VCaP (cell line): ENCODE measurements at regions not wholly inside any gene's neighbourhood (a gene's known extent, or its start where the extent isn't known, plus 50 kb on each side); places are given as distances from the start of the nearest gene placed in this dataset.

Experiments used
- H3K27ac ChIP-seq: fragments of 450-650 bp; 2 replicates; pipeline ENCODE4 v1.5.1; 2017
- TF ChIP-seq, protein P1 (sequence below): fragments of 450-650 bp; conservative IDR thresholded peaks from 2 replicates; pipeline ENCODE4 v1.5.1; 2017; ENCODE audit warnings: mild to moderate bottlenecking, moderate library complexity

DNA sequence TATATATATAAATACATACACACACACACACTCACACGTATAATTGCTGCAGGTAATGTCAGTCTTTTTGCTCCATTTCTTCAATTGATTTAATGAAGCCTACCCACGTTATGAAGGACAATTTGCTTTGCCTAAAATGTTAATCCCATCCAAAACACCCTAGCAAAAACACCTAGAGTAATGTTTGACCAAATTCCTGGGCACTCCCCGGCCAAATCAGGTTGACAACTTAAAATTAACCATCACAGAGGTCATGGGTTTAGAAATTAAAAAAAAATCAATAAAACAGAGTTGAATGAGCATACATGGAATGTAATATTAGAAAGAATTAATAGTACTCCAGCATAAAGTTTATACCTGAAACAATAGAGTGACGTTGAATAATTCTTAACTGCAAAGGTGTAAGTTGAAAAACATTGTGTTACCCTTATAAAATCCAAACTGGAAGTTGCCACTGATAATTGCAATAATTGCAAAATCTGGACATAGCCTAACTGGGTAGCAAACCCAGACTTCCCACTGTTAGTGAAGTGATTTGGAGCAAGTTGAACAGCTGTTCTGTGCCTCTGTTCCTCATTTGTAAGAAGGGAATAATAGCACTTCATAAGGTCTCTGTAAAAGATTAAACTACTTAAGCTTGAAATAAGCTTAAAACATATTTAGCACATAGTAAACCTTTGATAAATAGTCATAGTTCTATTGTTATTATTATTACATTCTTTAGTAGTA lies 2120.5 kb downstream of the PCDH7 start:
- TF ChIP-seq, protein P1, sequence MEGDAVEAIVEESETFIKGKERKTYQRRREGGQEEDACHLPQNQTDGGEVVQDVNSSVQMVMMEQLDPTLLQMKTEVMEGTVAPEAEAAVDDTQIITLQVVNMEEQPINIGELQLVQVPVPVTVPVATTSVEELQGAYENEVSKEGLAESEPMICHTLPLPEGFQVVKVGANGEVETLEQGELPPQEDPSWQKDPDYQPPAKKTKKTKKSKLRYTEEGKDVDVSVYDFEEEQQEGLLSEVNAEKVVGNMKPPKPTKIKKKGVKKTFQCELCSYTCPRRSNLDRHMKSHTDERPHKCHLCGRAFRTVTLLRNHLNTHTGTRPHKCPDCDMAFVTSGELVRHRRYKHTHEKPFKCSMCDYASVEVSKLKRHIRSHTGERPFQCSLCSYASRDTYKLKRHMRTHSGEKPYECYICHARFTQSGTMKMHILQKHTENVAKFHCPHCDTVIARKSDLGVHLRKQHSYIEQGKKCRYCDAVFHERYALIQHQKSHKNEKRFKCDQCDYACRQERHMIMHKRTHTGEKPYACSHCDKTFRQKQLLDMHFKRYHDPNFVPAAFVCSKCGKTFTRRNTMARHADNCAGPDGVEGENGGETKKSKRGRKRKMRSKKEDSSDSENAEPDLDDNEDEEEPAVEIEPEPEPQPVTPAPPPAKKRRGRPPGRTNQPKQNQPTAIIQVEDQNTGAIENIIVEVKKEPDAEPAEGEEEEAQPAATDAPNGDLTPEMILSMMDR = no peak
- no peak overlapping the region for H3K27ac ChIP-seq

DNA sequence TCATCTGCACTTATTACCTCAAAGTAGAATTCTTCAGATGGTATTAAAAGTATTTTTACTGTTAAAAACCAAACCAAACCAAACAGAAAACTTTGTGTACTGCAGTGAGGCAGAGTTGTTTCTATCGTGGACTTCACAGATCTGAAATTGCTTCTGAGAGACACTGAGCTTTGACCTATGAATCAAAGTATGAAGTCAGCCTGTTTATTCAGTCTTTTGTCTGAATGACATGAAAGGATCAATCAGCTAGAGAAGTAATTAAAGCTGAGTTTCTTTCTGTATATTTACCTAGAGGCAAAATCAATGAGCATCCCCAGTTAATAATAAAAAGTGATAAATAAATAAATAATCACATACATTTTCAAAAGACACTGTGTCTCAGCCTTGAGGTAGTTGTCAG lies 2121.0 kb downstream of the PCDH7 start:
- TF ChIP-seq, protein P1 = no peak
- no peak overlapping the region for H3K27ac ChIP-seq

DNA sequence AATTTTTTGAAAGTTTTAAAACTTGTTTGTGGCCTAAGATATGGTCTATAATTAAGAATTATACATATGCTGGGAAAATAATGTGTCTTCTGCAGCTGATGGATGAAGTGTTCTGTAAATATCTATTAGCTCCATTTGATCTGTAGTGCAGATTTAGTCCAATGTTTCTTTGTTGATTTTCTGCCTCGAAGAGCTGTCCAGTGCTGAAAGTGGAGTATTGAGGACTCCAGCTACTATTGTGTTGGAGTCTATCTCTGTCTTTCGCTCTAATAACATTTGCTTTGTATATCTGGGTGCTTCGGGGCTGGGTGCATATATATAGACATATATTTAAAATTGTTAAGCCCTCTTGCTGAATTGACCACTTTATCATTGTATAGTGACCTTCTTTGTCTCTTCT lies 2127.3 kb downstream of the PCDH7 start:
- TF ChIP-seq, protein P1 = no peak

DNA sequence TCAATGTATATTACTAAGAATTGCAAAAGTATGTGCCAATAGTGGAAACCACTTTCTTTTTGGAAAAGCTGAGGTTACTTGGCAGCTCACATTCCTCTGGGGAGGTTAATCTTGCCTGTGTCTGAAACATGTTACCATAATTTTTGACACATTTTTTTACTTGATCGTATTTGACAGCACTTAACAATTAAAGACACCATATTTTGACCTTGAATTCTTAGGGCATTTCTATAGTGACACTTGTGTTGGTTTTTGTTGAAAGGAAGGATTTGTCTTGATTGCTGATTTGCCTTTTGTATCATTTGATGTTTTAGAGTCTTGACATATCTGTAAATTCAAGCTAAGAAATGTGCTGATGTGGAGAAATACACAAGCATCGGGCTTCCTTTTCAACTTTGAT lies 2135.5 kb downstream of the PCDH7 start:
- TF ChIP-seq, protein P1 = no peak
- no peak overlapping the region for H3K27ac ChIP-seq

More for the DNA sequence above, 2127.3 kb downstream of the PCDH7 start:
- H3K27ac ChIP-seq = no peak overlapping the region

DNA sequence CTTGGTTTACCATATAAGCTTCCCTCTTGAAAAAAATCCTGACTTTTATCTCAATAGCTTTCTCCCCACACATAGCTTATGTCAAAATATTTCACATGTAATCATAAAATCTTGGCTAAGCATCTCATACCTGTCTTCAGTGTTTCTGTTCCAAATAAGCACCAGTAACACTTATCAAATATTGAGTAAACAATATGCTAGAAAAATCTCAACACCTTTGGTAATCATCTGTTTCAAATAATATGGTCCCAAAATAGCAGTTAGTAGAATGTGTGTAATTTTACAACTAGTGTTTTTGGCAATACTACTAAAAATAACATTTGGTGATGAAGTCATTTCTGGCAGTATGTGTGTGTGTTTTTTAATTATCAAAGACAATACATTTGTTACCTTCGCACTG lies 2138.2 kb downstream of the PCDH7 start:
- H3K27ac ChIP-seq = no peak overlapping the region
- TF ChIP-seq, protein P1 = no peak

DNA sequence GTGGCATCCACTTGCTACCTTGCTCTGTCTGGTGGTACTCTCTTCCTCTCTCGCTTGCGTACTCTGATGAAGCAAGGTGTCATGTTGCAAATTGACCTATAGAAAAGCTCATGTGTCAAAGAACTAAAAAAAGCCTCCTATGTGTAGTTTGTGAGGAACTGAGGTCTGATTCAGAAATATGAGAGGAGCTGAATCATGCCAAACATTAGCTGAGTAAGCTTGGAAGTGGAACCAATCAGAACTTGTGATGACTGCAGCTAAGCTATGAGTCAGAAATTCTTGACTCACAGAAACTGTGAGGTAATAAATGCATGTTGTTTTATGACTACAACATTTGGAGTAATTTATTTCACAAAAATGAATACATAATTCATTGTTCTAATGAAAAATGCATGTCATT lies 2138.8 kb downstream of the PCDH7 start:
- no peak overlapping the region for H3K27ac ChIP-seq
- TF ChIP-seq, protein P1 = no peak

DNA sequence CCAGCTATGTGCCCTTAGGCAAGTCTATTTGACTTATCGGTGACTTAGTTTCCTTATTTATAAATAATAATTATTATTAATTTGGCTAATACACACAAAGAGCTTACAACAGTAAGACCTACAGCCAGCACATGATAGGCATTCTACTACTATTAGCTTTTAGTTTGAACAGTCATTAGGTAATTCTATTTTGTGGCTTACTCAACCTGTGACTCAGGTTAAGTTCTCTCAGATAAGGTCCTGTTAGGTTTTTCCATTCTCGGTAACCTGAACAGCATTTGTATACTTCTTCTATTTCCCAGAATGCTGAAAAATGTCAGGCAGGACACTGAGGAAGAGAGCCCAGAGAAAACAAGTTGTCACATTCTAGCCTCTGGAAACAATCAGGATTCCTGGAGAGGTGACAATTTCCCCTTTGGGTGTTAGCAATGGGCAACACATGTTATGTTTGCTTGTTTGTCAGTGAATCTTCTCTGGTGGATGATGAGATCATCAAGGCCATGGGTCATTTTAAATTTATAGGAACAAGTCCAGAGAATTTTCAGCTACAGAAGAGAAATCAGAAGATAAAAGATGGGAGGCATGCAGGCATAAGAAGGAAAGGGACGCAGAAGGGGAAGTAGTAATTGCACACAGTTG lies 2144.7 kb downstream of the PCDH7 start:
- H3K27ac ChIP-seq = no peak overlapping the region
- TF ChIP-seq, protein P1 = no peak
